ENCODE measurements at regions not wholly inside any gene's neighbourhood (a gene's known extent, or its start where the extent isn't known, plus 50 kb on each side); places are given as distances from the start of the nearest gene placed in this dataset.

GRCh38 chr13:64723724-64724123, 2506.4 kb downstream of the PCDH9 start:
- TF ChIP-seq CTCF (IDR thresholded peaks at IDR 0.05), result no peak
- TF ChIP-seq POLR2A (IDR thresholded peaks at IDR 0.05), result no peak
